ENCODE measurements at regions not wholly inside any gene's neighbourhood (a gene's known extent, or its start where the extent isn't known, plus 50 kb on each side); places are given as distances from the start of the nearest gene placed in this dataset.
"Not testable (repeated sequence)": the region's sequence is repeated elsewhere in the genome, so short reads cannot be mapped to it uniquely, and the experiment has no call there.

DNA sequence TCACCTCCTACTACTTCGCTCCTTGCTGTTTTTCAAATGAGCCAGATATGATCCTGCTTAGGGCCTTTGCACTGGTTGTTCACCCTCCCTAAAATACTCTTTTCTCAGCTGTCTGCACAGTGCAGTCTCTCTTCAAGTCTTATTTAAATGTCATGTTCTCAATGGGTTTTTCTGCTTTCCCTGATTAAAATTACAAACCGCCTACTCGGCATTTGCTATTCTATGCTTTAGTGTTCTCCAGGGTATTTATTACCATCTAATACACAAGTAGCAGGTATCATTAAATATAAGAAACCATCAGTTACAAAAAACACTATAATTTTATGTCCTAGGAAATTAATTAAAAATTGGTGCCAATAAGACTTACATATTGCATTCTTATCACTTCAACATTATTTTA is 108.0 kb upstream of the TMTC1 start:
- no peak overlapping the region for H3K4me3 ChIP-seq (ENCODE audit: low read depth, low read length)
- no peaks in the 10 kb centered on the region for H3K9me3 ChIP-seq
- no peaks in the 10 kb centered on the region for H3K4me1 ChIP-seq
- no peaks in the 10 kb centered on the region for H3K36me3 ChIP-seq
- H3K27me3 ChIP-seq, result no peaks in the 10 kb centered on the region
- TF ChIP-seq, protein P1, sequence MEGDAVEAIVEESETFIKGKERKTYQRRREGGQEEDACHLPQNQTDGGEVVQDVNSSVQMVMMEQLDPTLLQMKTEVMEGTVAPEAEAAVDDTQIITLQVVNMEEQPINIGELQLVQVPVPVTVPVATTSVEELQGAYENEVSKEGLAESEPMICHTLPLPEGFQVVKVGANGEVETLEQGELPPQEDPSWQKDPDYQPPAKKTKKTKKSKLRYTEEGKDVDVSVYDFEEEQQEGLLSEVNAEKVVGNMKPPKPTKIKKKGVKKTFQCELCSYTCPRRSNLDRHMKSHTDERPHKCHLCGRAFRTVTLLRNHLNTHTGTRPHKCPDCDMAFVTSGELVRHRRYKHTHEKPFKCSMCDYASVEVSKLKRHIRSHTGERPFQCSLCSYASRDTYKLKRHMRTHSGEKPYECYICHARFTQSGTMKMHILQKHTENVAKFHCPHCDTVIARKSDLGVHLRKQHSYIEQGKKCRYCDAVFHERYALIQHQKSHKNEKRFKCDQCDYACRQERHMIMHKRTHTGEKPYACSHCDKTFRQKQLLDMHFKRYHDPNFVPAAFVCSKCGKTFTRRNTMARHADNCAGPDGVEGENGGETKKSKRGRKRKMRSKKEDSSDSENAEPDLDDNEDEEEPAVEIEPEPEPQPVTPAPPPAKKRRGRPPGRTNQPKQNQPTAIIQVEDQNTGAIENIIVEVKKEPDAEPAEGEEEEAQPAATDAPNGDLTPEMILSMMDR (IDR thresholded peaks at IDR 0.05; ENCODE audit: low read depth, low read length), result no peak
- no peak for DNase-seq

DNA sequence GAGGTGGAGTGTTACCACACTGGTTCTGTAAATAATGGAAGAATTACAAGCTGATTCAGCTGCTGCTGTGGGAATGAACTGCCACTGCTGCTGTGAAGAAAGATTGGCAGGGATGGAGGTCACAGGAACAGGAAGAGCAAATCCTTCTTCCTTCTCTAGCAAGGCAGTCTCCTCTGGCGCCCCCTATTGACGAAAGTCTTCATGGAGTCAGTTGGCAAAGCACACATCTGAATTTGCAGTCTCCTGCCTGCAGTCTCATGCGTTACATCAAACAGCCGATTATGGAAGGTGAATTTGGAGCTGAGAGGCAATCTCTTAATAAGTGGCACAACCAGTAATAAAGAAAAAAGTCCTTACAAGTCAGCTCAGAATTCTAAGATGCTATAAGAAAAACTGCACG is 106.0 kb upstream of the TMTC1 start:
- no peak overlapping the region for H3K4me3 ChIP-seq (ENCODE audit: low read depth, low read length)
- peak; percentile 83 for DNase-seq
- TF ChIP-seq, protein P1 (IDR thresholded peaks at IDR 0.05; ENCODE audit: low read depth, low read length), result peak; percentile 92

GRCh38 chr12:29888777-29889176 is 105.0 kb upstream of the TMTC1 start:
- H3K4me1 ChIP-seq, result no peaks in the 10 kb centered on the region

More for the DNA sequence above, 106.0 kb upstream of the TMTC1 start:
- Histone ChIP-seq H3K9me3 (no peaks in the 10 kb centered on the region), H3K36me3 (no peaks in the 10 kb centered on the region), H3K4me1 (no peaks in the 10 kb centered on the region), H3K27me3 (no peaks in the 10 kb centered on the region)

DNA sequence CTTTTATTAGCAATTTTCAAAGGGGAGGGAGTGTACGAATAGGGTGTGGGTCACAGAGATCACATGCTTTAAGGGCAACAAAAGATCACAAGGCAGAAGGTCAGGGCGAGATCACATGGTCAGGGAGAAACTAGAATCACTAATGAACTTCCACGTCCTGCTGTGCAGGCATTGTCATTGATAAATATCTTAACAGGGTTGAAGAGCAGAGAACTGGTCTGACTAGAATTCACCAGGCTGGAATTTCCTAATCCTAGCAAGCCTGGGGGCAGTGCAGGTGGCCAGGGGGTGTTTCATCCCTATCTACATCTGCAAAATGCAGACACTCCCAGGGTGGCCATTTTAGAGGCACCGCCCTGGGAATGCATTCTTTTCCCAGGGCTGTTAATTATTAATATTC is 101.2 kb upstream of the TMTC1 start:
- H3K27me3 ChIP-seq; H3K36me3 ChIP-seq; DNase-seq; H3K4me1 ChIP-seq; H3K9me3 ChIP-seq; H3K4me3 ChIP-seq (ENCODE audit: low read depth, low read length): not testable (repeated sequence)

More at GRCh38 chr12:29888777-29889176, 105.0 kb upstream of the TMTC1 start:
- TF ChIP-seq, protein P1 (IDR thresholded peaks at IDR 0.05; ENCODE audit: low read depth, low read length), result no peak
- Histone ChIP-seq H3K36me3 (no peaks in the 10 kb centered on the region), H3K27me3 (no peaks in the 10 kb centered on the region), H3K4me3 (ENCODE audit: low read depth, low read length) (no peak overlapping the region), H3K9me3 (no peaks in the 10 kb centered on the region)
- no peak for DNase-seq

DNA sequence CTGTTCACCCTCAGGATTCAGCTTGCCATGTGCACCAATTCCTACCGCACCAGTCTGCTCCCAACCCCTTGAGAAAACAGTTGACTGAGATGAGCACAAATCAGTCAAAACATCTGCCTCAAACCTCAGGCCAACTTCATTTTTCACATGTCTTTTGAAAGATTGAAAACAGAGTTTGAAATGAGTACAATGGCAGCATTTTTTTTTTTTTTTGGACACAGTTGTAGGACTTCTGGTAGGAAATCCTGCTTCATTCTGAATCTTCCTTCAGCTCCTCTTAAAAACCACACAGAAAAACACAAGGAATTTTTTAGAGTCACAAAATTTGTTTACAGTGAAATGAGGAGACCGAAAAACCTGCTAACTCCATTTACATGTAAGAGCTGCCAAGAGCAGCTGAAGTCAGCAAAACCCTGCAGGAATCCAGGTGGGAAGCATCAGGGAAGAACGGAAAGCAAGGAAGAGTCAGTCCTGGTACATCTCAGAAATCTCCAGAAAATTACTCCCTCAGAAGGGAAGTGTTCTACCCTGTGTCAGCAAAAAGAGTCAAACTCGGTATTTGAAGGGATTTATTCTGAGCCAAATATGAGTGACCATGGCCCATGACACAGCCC is 100.3 kb upstream of the TMTC1 start:
- no peak for DNase-seq
- no peaks in the 10 kb centered on the region for H3K36me3 ChIP-seq
- H3K4me1 ChIP-seq, result no peaks in the 10 kb centered on the region
- H3K27me3 ChIP-seq, result no peaks in the 10 kb centered on the region
- TF ChIP-seq, protein P1 (IDR thresholded peaks at IDR 0.05; ENCODE audit: low read depth, low read length), result no peak
- no peaks in the 10 kb centered on the region for H3K9me3 ChIP-seq
- H3K4me3 ChIP-seq (ENCODE audit: low read depth, low read length), result no peak overlapping the region

DNA sequence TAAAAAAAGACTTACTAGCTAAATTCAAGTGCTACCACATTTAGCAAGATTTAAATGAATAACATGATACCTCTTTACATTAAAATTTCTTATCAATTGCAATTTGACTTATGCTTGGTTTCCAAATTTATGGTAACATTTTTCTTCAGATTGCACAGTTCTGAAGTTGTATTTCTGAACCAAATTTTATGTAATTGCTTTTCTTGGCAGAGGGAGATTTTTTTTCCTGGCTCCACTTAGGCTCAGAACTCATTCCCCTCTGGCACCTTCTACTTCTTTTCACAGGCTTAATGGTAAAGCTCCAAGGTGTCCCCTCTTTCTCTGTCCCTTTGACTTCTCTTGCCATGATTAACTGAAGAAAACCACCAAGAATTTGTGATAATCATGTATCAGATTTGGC is 99.8 kb upstream of the TMTC1 start:
- Histone ChIP-seq H3K4me3 (ENCODE audit: low read depth, low read length) (no peak overlapping the region), H3K9me3 (no peaks in the 10 kb centered on the region), H3K36me3 (no peaks in the 10 kb centered on the region), H3K4me1 (no peaks in the 10 kb centered on the region), H3K27me3 (no peaks in the 10 kb centered on the region)
- DNase-seq, result no peak
- TF ChIP-seq, protein P1 (IDR thresholded peaks at IDR 0.05; ENCODE audit: low read depth, low read length), result no peak

Data from BE2C (cell line).